HG02981 (cell line): ENCODE measurements at regions not wholly inside any gene's neighbourhood (a gene's known extent, or its start where the extent isn't known, plus 50 kb on each side); places are given as distances from the start of the nearest gene placed in this dataset.

ENCODE experiments used
- ATAC-seq: cut with Tn5 transposase; IDR thresholded peaks from one replicate; pipeline ENCODE4 v1.9.1; 2021; ENCODE audit warnings: mild to moderate bottlenecking, moderate library complexity; ENCODE audit not compliant: unreplicated experiment

- ATAC-seq = no peak
Observed at GRCh38 chr21:16071761-16072160, 342.0 kb downstream of the USP25 start.

DNA sequence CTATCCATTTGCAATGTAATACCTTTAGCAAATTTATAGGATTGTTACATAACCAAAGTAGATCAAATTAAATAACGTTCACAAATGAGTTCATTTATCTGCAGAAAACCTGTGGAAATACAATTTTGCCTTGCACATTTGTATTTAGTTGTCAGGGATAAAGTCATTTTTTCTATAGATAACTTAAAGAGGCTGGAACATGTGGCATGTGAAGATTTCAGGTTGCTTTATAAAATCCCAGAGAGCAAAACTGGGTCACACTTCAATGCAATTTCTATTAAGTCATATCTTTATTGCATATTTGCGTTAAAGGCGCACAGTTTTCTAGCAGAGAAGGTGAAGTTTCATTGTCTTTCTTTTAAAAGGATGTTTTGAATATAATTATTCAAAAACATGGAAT, 342.4 kb downstream of the USP25 start:
- ATAC-seq = no peak

DNA sequence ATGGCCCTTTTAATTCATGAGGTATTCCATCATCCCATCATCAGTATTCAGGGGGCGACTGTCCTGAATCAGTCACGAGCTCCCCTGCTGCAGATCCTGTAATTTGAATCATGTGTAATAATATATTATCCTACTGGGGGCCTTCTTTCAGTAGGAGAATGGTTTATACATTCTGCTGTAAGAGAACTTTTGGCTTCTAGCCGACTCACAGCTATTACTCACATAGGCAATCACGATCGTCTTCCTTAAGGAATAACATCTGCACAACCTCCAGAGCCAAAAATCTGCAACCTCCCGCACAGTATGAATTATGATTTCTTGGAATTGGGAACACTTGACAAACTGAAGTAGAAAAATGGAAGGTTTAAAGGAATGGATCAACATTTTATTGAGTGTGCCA, 343.0 kb downstream of the USP25 start:
- no peak for ATAC-seq

DNA sequence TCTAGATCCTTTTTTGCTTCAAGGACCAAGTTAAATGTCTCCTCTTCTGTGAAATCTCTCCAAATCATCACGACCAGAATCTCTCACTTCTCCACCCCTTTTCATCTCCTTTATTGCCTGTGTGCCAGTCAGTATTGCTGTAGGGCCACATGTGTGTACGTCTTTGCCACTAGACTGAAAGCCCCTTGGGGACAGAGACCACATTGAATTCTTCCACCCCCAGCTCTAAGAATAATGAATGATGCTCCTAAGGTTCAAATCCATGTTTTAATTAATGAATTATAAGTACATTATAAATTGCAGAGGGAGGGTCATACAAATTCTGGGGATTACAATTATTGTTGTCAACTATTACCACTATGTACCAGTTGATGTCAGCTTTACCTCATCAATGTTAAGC, 343.8 kb downstream of the USP25 start:
- ATAC-seq = no peak

DNA sequence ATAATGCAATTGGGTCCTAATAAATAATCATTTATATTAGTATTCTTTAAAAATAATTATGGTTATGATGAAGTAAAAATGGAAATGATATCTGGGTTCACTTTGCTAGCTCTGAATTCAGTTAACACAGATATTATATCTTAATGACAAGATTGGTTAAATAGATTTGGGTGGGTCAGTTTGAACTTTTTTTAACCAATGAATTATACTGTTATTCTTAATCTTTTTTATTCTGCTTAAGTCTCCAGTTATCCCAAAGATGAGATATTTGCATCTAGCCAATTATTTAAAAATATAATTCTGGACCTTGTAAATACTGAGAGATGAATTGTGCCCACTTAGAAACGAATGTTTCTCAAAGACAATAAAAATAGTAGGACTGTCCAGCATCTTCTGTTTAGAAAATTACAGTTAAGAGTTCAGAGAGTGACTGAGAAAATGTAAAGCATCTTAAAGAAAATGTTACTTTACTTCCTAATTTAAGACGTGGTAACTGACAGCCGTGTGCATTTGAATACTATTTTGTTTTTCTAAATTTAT, 345.2 kb downstream of the USP25 start:
- no peak for ATAC-seq

- no peak for ATAC-seq
Observed at GRCh38 chr21:16075649-16076282, 346.0 kb downstream of the USP25 start.

GRCh38 chr21:16076465-16076864, 346.7 kb downstream of the USP25 start:
- ATAC-seq = no peak

DNA sequence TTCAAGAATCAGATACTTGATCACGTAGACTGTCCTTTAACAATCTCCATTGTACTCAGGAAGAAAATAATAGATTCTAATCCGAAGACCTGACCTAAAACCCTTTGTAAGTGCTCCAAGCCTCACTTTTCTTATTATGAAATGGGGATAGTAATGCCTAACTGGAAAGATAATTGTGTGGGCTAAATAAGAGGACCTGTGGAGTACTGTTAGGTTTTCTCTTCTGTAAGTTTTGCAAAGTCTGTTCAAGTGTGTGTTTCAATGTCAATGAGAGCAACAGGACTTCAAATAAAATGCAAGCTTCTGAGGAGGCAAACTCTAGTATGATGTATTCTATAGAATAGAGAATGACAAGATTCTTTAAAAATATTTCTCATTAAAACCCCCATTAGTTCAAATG, 348.6 kb downstream of the USP25 start:
- ATAC-seq = no peak

DNA sequence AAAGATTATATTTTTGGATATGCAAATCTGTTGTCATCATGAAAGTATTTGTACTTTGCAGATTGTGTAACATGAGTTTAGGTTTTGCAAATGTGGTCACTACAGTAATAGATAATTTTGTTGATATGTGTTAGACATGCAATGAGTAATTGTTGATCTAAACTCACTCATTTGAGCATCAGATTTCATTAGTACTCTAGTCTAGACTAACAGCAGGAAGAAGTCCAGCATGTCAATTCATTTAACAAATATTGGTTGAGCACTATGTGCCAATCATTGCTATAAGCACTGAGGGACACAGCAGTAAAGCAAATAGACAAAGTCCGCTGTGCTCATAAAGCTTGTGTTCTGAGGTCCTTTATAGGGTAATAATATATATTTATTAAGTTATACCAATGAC, 350.0 kb downstream of the USP25 start:
- ATAC-seq = no peak

DNA sequence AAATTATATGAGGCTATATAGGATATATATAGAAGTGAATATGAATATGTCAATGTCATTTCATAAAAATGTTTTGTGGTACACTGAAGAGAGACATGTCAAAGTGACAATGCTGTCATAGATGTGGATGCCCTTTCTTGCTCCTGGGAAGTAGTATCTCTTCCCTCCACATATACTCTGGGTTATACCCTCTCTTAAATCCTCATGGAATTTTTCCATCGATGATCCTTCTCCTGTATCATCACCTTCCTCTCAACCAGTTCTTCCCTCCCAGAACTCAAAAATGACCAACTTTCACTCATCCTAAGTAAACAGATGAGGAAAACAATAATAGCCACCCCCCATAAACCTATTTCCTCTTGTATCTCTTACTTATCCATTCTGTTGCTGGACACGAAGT, 351.5 kb downstream of the USP25 start:
- no peak for ATAC-seq

DNA sequence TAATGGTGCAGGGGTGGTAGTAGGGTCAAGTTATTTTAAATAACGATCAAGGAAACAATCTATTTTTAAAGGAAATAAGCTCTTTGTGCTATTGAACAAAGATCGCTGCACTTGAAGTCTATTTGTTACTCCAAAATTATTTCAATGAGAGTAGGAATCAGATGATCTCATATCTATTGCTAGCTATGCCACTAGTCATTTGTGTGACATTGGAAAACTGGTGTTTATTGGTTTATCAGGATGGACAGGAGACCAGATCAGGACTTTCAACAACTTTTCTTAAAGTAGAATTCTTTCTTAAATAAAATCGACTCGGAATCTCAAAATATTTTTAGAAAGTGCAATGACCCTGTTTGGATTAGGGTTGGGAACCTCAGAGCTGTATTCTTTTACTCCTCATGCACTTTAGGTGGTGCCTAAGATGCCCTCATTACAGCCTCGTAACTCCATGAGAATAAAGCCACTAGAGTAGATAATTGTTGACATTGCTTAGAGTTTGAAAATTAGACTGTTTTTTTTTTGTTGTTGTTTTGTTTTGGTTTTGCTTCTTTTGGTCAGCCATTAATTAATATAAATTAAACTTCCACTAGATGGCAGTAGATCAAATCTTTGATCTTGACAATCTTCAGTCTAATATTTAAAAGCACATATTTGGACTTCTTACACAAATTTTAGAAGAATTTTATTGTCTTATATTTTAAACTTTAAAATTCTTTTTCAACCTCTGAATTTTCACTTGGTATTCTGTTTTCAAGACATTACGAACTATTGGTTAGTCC, 352.4 kb downstream of the USP25 start:
- peak; percentile 60 for ATAC-seq

- ATAC-seq = no peak
Observed at GRCh38 chr21:16084776-16085364, 355.1 kb downstream of the USP25 start.

DNA sequence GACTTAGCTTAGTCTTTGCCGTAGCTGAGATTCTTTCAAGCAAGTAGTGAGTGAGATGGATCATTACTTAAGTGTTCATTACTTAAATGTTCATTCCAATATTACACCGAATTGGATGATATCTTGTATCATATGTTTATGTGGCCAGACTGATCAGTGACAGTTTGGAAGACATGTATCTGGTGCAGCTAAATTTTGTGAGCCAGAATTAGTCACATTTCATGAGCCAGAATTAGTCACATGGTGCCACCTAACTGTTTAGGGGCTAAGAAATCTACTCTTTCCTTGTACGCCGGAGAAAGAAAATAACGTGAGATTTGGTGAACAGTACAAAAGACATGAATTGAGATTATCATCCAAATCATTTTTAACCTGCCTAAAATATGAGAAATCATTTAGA, 355.6 kb downstream of the USP25 start:
- ATAC-seq = no peak

- ATAC-seq = no peak
Observed at GRCh38 chr21:16086121-16086520, 356.3 kb downstream of the USP25 start.

DNA sequence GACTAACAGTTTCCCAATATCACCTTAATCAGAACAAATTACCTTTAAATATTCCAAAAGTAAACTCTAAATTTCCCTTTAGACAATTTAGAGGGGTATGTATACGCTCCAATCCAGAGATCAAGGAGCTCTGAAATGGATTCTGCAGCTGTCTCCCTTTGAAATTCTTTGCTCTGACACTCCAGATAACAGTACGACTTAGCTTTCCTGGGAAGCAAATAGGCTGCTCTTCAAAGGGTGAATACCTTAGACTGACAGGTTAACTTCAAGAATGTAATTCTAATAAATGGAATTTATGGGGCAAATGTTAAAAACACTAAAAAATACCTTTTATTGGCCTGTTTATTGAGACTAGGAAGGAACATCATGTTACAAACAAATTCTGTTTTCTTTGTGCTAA, 357.2 kb downstream of the USP25 start:
- ATAC-seq = no peak

- no peak for ATAC-seq
Observed at GRCh38 chr21:16087523-16087922, 357.7 kb downstream of the USP25 start.

GRCh38 chr21:16088056-16088455, 358.3 kb downstream of the USP25 start:
- no peak for ATAC-seq

DNA sequence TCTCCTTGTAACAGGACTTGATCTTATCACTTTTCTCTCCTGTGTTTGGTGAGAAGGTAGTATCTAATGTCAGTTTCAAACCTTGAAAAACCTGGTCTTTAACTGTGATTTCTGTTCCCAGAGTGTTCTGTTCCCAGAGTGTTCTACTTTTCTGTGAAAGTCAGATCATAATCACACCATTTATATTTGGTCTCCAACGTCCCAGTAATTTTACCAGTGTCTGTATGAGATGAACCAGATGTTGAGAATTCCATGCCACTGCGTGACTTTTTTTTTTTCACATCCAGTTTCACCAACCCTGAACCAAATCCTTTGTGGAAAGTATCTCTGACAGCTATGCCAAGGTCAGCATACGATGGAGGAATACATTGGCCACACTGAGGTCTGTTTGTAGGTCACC, 365.2 kb downstream of the USP25 start:
- ATAC-seq = no peak

DNA sequence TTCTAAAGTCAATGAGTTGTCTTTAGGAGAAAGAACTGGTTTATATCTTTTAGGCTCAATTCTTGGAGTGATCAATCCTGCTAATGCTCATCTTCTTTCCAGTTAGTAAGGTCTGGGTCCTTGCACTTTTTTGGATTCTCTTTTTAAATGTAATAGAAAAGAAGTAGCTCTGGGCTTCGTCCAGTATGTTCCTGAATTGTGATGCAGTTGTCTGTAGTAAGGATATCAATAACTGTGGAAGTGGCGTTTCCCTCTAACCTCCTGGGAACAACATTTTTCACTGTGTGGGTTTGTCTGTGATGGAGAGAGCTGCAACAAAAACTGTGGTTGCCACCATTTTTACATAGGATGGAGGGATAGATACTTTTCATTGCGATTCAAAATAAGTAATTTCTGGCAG, 367.2 kb downstream of the USP25 start:
- ATAC-seq = no peak

DNA sequence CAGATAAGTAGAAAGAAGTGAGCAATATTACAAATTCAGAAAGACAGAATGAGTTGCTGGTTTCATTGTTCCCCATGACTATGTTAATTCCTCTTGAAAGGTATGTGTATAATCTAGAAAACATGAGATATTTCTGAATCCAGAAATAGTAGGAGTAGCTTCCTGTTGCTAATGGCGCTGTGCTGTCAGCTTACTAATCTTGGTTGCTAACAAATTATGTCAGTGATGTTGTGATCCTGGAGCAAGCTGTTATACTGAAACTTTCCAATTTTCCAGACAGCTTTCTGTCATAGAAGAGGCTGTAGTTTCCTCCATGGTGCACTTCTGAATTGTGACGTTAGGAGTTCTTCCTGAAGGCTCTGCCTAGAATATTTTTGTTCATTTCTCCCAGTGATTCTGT, 372.3 kb downstream of the USP25 start:
- ATAC-seq = no peak

DNA sequence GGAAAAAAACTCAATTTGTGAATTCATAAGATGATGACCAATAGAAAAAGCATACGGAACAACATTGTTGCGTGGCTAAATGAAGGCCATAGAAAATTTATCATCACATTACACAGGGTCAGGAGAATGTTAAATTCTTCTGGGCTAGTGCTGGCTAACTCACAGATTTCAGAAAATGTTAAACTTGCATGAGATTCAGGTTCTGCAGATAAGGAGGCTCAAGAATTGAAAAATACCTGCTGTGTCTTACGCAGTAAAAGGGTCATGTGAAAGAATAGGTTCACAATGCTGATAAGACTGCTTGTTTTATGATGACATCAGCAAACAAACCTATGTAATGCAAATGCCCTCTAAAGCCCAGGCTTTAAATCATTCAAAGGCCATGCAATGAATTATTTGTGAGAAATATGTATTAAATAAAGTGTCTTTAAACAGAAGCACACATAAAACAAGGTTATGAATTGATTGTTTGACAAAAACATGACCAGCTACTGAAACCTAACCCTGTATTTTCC, 378.8 kb downstream of the USP25 start:
- ATAC-seq = no peak
